ENCODE measurements at regions not wholly inside any gene's neighbourhood (a gene's known extent, or its start where the extent isn't known, plus 50 kb on each side); places are given as distances from the start of the nearest gene placed in this dataset.

GRCh38 chr6:76403064-76403463 lies 330.6 kb upstream of the IMPG1 start:
- intact Hi-C loops (cut with DNase I), result no loop called here
- Histone ChIP-seq H3K36me3 (no peaks in the 10 kb centered on the region), H3K4me3 (no peak overlapping the region), H3K4me1 (ENCODE audit: insufficient read depth) (no peaks in the 10 kb centered on the region), H3K27me3 (no peaks in the 10 kb centered on the region), H3K27ac (no peak overlapping the region), H3K9me3 (no peaks in the 10 kb centered on the region)
- DNase-seq, result no peak
- no peak for TF ChIP-seq EP300 (IDR thresholded peaks at IDR 0.05)
- no peak for TF ChIP-seq POLR2A (IDR thresholded peaks at IDR 0.05)
- TF ChIP-seq, protein P1, sequence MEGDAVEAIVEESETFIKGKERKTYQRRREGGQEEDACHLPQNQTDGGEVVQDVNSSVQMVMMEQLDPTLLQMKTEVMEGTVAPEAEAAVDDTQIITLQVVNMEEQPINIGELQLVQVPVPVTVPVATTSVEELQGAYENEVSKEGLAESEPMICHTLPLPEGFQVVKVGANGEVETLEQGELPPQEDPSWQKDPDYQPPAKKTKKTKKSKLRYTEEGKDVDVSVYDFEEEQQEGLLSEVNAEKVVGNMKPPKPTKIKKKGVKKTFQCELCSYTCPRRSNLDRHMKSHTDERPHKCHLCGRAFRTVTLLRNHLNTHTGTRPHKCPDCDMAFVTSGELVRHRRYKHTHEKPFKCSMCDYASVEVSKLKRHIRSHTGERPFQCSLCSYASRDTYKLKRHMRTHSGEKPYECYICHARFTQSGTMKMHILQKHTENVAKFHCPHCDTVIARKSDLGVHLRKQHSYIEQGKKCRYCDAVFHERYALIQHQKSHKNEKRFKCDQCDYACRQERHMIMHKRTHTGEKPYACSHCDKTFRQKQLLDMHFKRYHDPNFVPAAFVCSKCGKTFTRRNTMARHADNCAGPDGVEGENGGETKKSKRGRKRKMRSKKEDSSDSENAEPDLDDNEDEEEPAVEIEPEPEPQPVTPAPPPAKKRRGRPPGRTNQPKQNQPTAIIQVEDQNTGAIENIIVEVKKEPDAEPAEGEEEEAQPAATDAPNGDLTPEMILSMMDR (IDR thresholded peaks at IDR 0.05), result no peak

- 13 to 29% (median 14%) methylated on average over 1 of the region's 1 CpG for WGBS, 3 donors
- Histone ChIP-seq H3K4me3 (no peak overlapping the region), H3K9me3 (no peaks in the 10 kb centered on the region), H3K36me3 (no peaks in the 10 kb centered on the region), H3K27me3 (no peaks in the 10 kb centered on the region), H3K27ac (no peak overlapping the region), H3K4me1 (ENCODE audit: insufficient read depth) (no peaks in the 10 kb centered on the region)
- DNase-seq, result no peak
- intact Hi-C loops (cut with DNase I), result no loop called here
- TF ChIP-seq, protein P1 (IDR thresholded peaks at IDR 0.05), result no peak
- no peak for TF ChIP-seq EP300 (IDR thresholded peaks at IDR 0.05)
- TF ChIP-seq POLR2A (IDR thresholded peaks at IDR 0.05), result no peak
Measured at GRCh38 chr6:76397966-76398365, 325.5 kb upstream of the IMPG1 start.

- Histone ChIP-seq H3K4me1 (ENCODE audit: insufficient read depth) (no peaks in the 10 kb centered on the region), H3K27ac (no peak overlapping the region), H3K9me3 (no peaks in the 10 kb centered on the region), H3K36me3 (no peaks in the 10 kb centered on the region), H3K4me3 (no peak overlapping the region), H3K27me3 (no peaks in the 10 kb centered on the region)
- TF ChIP-seq EP300 (IDR thresholded peaks at IDR 0.05) (no peak), POLR2A (IDR thresholded peaks at IDR 0.05) (no peak)
- TF ChIP-seq, protein P1 (IDR thresholded peaks at IDR 0.05), result no peak
- intact Hi-C loops (cut with DNase I), result no loop called here
- DNase-seq, result no peak
- 64 to 79% (median 75%) methylated on average over 1 of the region's 1 CpG for WGBS, 3 donors
Measured at GRCh38 chr6:76382201-76382600, 309.7 kb upstream of the IMPG1 start.

DNA sequence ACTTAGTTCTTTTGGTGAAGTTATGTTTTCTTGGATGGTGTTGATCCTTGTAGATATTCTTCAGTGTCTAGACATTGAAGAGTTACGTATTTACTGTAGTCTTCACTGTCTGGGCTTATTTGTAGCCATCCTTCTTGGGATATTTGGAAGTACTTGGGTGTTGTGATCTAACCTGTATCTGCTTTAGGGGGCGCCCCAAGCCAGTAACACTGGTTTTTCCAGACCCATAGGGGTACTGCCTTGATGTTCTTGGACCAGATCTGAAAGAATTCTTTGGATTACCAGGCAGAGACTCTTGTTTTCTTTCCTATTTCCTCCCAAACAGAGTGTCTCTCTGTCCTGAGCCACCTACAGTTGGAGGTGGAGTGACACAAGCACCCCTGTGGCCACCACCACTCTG lies 309.1 kb upstream of the IMPG1 start:
- Histone ChIP-seq H3K4me3 (no peak overlapping the region), H3K4me1 (ENCODE audit: insufficient read depth) (no peaks in the 10 kb centered on the region), H3K27me3 (no peaks in the 10 kb centered on the region), H3K36me3 (no peaks in the 10 kb centered on the region), H3K27ac (no peak overlapping the region), H3K9me3 (no peaks in the 10 kb centered on the region)
- 54 to 58% (median 58%) methylated on average over 2 of the region's 2 CpGs for WGBS, 3 donors
- TF ChIP-seq POLR2A (IDR thresholded peaks at IDR 0.05) (no peak), EP300 (IDR thresholded peaks at IDR 0.05) (no peak)
- intact Hi-C loops (cut with DNase I), result no loop called here
- no peak for DNase-seq

- intact Hi-C loops (cut with DNase I), result no loop called here
- H3K9me3 ChIP-seq, result no peaks in the 10 kb centered on the region
- H3K4me1 ChIP-seq (ENCODE audit: insufficient read depth), result no peaks in the 10 kb centered on the region
- no peak overlapping the region for H3K27ac ChIP-seq
- H3K4me3 ChIP-seq, result no peak overlapping the region
- no peaks in the 10 kb centered on the region for H3K36me3 ChIP-seq
- no peak for DNase-seq
- TF ChIP-seq EP300 (IDR thresholded peaks at IDR 0.05), result no peak
- no peak for TF ChIP-seq POLR2A (IDR thresholded peaks at IDR 0.05)
- TF ChIP-seq, protein P1 (IDR thresholded peaks at IDR 0.05), result no peak
- H3K27me3 ChIP-seq, result no peaks in the 10 kb centered on the region
Measured at GRCh38 chr6:76351275-76351674, 278.8 kb upstream of the IMPG1 start.
